ENCODE measurements at regions not wholly inside any gene's neighbourhood (a gene's known extent, or its start where the extent isn't known, plus 50 kb on each side); places are given as distances from the start of the nearest gene placed in this dataset.
"Not testable (repeated sequence)": the region's sequence is repeated elsewhere in the genome, so short reads cannot be mapped to it uniquely, and the experiment has no call there.

DNA sequence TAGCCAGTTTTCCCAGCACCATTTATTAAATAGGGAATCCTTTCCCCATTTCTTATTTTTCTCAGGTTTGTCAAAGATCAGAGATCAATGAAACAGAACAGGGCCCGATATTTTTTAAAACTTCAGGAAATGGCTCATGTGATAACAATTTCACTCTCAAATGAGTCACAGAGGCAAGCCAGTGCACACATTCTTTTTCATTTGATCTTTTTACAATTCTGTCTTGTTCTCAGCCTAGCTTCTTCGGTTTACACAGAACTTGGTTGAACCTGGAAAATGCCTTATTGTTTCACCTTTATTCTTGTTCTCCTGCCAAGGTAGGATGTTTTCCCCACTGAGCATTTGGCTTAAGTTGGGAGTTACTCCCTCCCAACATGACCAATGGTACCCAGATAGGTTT is 258.9 kb downstream of the COL12A1 start:
- no peak for DNase-seq

DNA sequence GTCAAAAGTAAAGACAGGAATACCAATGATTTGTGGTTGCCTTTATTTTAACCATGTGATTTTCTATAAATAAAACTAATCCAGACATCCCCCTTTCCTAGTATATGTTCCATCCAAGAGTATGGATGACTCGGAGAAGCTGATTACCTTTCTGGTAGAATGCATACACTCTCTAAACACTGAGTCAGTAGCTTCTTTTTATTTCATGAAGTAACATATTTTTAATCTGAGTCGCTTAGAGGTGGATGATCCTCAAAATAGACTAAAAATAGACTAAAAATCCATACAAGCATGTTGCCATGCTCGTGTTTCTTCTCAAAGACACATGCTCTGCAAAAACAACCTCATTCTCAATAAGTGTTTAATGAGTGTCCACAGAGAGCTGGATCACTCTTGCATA is 263.7 kb downstream of the COL12A1 start:
- no peak for DNase-seq

DNA sequence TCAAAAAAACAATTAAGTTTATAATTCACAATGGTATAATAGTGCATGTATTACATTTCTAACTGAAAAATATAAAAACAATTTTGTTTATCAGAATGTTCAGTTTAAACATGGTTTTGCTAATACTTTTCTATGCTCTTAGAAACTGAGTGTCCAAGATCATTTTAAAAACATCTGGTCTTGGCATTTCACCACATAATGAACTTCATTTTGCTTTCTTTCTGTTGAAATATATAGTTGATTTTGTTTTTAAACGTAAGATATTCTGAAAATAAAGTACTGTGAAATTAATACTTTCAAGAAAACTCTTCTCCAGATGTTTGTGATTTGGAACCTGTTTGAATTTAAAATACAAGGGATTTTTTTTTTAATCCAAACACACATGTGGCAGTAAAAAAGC is 264.4 kb downstream of the COL12A1 start:
- DNase-seq, result no peak

- DNase-seq, result no peak
Measured at GRCh38 chr6:74939721-74940620, 265.9 kb downstream of the COL12A1 start.

DNA sequence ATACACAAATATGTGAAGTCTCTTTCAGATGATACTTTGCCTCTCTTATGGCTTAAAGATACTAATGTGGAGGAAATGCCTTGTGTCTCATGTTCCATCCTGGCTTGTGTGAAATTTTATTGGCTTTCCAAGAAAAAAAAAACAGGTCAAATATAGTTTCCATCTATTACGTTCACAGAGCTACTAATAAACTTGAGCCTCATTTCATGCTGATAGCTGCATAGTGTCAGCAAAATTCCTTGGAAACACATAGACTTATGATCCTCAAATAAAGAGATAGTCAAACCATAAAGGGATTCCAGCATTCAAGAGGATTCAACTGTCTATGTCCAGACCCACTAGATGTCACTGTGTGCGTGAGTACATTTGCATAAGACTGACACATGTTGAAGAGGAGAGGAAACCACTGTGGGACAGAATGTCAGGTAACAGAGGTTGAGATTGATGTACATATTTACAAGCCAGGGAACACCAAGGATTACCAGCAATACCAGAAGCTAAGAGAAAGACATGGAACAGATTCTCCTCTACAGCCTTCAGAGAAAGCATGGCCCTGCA is 266.6 kb downstream of the COL12A1 start:
- no peak for DNase-seq

DNA sequence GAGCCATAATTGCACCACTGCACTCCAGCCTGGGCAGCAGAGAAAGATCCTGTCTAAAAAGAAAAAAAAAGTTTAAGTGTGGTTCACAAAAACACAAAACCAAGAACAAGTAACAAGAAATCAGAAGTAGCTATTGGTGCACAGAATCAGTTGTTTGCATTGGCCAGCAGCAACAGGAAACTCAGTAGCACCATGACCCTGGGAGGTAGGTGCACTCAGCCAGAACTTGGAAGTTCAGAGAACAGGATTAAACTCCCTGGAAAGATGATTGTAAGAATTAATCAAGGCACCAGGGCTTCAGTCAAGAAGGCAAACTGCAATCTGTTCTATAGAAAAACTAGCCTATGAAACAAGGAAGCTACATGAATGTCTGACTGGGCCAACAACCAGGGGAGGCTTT is 267.9 kb downstream of the COL12A1 start:
- DNase-seq, result no peak

- DNase-seq, result no peak
Measured at GRCh38 chr6:74936886-74937285, 269.0 kb downstream of the COL12A1 start.

DNA sequence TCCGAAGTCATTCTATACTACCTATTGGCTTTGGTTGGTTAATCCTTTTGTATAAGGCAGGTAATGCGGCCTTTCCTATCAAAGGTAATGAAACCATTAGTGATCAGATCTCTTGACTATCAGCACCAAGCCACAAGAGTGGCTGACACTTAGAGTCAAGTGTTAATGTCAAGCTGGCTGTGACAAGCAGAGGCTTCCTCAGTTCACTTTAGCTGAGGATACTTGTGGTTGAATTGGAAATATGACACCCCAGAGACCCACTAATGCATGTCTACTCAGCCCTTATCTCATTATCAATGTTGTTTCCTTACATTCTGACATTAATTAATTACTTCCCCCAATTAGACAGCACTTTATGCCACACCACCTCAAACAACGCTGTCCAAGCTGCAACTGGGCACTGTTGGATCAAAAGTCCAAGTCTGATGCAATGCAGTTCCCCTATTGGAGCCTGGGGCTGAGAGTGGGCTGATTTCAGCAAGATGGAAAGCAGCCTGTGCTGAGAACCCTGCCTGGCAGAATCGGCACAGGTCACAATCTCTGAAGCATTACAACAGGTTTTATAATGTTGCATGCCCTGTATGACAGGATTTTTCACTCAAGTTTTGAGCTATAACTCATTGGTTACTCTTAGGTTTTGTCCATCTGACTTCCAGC is 273.5 kb downstream of the COL12A1 start:
- DNase-seq, result no peak

GRCh38 chr6:74931558-74931957 is 274.3 kb downstream of the COL12A1 start:
- no peak for DNase-seq

GRCh38 chr6:74928203-74928602 is 277.6 kb downstream of the COL12A1 start:
- DNase-seq, result no peak

DNA sequence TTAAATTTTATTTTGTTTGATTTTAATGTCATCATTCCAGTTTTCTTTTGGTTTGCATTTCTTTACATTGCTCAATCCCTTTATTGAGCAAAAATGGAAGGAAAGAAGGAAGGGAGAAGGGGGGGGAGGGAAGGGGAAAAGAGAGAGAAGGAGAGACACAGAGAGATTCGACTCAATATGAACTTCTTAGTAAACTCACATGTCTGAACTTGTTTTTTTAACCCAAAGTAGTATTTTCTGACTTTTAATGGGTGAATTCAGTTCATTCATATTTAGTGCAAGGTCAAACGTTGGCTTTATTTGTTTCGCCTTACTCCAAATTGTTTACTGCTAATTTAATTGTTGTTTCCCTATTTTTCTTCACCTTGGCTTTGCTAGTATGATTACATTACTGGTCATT is 278.6 kb downstream of the COL12A1 start:
- no peak for DNase-seq

DNA sequence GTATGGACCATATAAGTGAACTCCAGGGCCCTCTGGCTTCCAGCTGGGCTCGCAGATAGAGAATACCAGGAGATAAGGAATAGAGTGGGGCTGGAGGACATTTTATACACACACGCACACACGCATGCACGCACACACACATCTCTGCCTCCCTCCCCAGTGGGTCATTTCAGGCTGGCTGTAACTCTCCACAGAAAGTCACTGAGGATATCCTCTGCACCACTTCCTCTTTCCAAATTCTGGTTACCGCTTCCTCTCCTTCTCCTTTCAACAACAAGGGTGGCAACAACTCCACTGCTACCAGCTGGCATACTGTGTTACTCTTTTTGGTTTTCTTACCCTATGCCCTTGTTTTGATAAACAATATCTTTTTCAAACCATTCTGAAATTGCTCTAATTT is 280.2 kb downstream of the COL12A1 start:
- DNase-seq, result no peak

DNA sequence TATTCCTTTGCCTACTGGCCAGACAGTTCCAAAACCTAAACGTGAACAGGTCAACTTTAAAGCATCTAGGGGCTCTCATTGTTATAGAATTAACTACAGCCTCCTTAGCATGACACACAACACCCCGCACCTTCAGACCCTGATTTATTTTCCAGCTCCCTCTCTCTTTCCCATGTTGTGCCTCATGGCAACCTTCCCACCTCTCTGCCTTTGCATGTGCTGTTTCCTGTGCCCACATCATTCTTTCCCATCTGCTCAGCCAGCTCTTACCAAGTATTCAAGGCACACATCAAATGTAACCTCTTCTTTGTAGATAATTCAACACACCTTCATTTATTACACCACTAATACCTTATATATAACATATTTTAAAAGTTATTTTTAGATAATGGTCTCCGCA is 291.0 kb downstream of the COL12A1 start:
- no peak for DNase-seq

- DNase-seq, result no peak
Measured at GRCh38 chr6:74912234-74912633, 293.6 kb downstream of the COL12A1 start.

DNA sequence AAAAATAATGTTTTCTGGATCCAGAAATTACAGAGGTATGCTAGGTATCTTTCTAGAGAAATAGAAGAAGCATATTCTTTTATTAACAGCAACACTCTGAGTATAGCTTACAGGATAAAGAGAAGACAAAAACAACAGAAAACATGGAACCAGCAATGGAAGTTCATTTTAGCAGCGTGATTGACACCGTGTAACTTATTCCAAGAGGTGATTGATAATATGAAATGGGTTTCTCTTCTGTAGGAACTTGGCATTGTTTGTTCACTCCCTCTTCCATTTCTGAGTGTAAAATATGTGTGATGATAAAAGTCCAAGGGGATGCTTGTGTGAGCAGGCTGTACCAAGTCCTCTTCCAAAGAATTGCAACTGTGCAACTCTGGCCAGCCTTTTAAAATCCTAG is 303.0 kb downstream of the COL12A1 start:
- DNase-seq, result no peak

GRCh38 chr6:74902089-74902488 is 303.8 kb downstream of the COL12A1 start:
- no peak for DNase-seq

GRCh38 chr6:74901576-74901975 is 304.3 kb downstream of the COL12A1 start:
- no peak for DNase-seq

GRCh38 chr6:74899416-74899815 is 306.4 kb downstream of the COL12A1 start:
- no peak for DNase-seq

- DNase-seq, result no peak
Measured at GRCh38 chr6:74892091-74892490, 313.8 kb downstream of the COL12A1 start.

DNA sequence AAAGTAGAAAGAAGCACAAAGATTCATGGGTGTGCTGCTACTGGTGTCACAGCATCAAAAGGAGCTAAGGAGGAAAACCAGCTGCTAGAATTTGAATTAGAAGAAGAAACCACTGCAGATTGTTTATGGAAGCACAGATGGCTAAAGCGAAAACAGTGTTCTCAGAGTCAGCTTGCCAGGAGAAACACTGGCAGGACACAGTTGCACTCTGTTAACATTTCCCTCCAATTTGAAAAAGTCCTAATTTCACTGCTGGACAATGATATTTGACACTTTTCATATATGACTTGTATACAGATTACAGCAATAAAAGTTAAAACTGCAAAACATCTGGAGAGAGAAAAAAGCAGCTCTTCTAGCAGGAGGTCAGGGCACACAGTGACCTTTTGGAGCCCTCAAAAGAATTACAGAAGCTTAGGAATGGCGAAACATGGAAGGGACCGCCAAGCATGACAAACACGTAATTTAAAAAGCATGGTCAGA is 314.5 kb downstream of the COL12A1 start:
- no peak for DNase-seq

- DNase-seq, result no peak
Measured at GRCh38 chr6:74889635-74890034, 316.2 kb downstream of the COL12A1 start.

- not testable (repeated sequence) for DNase-seq
Measured at GRCh38 chr6:74888741-74889140, 317.1 kb downstream of the COL12A1 start.

DNA sequence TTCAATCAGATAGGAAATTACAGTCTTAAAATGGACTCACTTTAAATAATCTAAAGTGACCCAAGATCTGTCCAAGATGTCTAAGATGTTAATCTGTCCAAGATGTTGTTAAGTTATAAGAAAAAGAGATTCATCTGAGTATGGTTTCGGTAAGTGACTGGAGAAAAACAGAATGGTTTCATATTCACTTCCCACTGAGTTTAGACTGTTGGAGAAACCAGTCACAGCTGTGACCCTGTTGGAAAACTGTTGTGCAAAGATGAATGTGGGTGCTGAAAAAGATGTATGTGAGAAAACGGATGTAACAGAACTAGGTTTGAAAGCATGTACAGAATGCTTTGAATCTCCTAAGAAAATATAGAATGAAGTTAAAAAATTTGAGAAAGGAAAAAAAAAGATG is 325.9 kb downstream of the COL12A1 start:
- no peak for DNase-seq

GRCh38 chr6:74879234-74879633 is 326.6 kb downstream of the COL12A1 start:
- DNase-seq, result no peak
